ENCODE measurements at regions not wholly inside any gene's neighbourhood (a gene's known extent, or its start where the extent isn't known, plus 50 kb on each side); places are given as distances from the start of the nearest gene placed in this dataset.
"Not testable (repeated sequence)": the region's sequence is repeated elsewhere in the genome, so short reads cannot be mapped to it uniquely, and the experiment has no call there.

- H3K4me1 ChIP-seq (ENCODE audit: control insufficient read depth in 1 of 2, insufficient read depth in 2 of 2, low read length in 2 of 2): no peaks in the 10 kb centered on the region
- H3K36me3 ChIP-seq (ENCODE audit: control insufficient read depth in 1 of 2, insufficient read depth in 2 of 2, low read length in 2 of 2): no peaks in the 10 kb centered on the region
- H3K27me3 ChIP-seq (ENCODE audit: control insufficient read depth in 1 of 2, insufficient read depth in 2 of 2, low read length in 2 of 2): no peaks in the 10 kb centered on the region
- no peak overlapping the region for H3K9ac ChIP-seq (ENCODE audit: low read depth in 1 of 2, low read length in 2 of 2)
- no peak overlapping the region for H3K27ac ChIP-seq (ENCODE audit: low read depth, low read length)
- no peaks in the 10 kb centered on the region for H3K9me3 ChIP-seq (ENCODE audit: control insufficient read depth in 1 of 2, low read length in 2 of 2)
- H3K4me3 ChIP-seq (ENCODE audit: low read depth in 1 of 2, low read length in 2 of 2): no peak overlapping the region
These were observed 120.0 kb upstream of the GOT2 start for GRCh38 chr16:58853854-58854791.

GRCh38 chr16:58850678-58851020 is 116.5 kb upstream of the GOT2 start:
- no peaks in the 10 kb centered on the region for H3K36me3 ChIP-seq (ENCODE audit: control insufficient read depth in 1 of 2, insufficient read depth in 2 of 2, low read length in 2 of 2)
- H3K27ac ChIP-seq (ENCODE audit: low read depth, low read length): no peak overlapping the region
- H3K27me3 ChIP-seq (ENCODE audit: control insufficient read depth in 1 of 2, insufficient read depth in 2 of 2, low read length in 2 of 2): no peaks in the 10 kb centered on the region
- H3K4me1 ChIP-seq (ENCODE audit: control insufficient read depth in 1 of 2, insufficient read depth in 2 of 2, low read length in 2 of 2): no peaks in the 10 kb centered on the region
- H3K9me3 ChIP-seq (ENCODE audit: control insufficient read depth in 1 of 2, low read length in 2 of 2): no peaks in the 10 kb centered on the region
- no peak overlapping the region for H3K9ac ChIP-seq (ENCODE audit: low read depth in 1 of 2, low read length in 2 of 2)
- no peak overlapping the region for H3K4me3 ChIP-seq (ENCODE audit: low read depth in 1 of 2, low read length in 2 of 2)

GRCh38 chr16:58850019-58850677 is 116.0 kb upstream of the GOT2 start:
- Histone ChIP-seq H3K9ac (ENCODE audit: low read depth in 1 of 2, low read length in 2 of 2) (no peak overlapping the region), H3K4me3 (ENCODE audit: low read depth in 1 of 2, low read length in 2 of 2) (no peak overlapping the region), H3K27ac (ENCODE audit: low read depth, low read length) (no peak overlapping the region), H3K27me3 (ENCODE audit: control insufficient read depth in 1 of 2, insufficient read depth in 2 of 2, low read length in 2 of 2) (no peaks in the 10 kb centered on the region), H3K36me3 (ENCODE audit: control insufficient read depth in 1 of 2, insufficient read depth in 2 of 2, low read length in 2 of 2) (no peaks in the 10 kb centered on the region), H3K9me3 (ENCODE audit: control insufficient read depth in 1 of 2, low read length in 2 of 2) (no peaks in the 10 kb centered on the region), H3K4me1 (ENCODE audit: control insufficient read depth in 1 of 2, insufficient read depth in 2 of 2, low read length in 2 of 2) (no peaks in the 10 kb centered on the region)

GRCh38 chr16:58848662-58849002 is 114.5 kb upstream of the GOT2 start:
- Histone ChIP-seq H3K4me1 (ENCODE audit: control insufficient read depth in 1 of 2, insufficient read depth in 2 of 2, low read length in 2 of 2) (no peaks in the 10 kb centered on the region), H3K4me3 (ENCODE audit: low read depth in 1 of 2, low read length in 2 of 2) (no peak overlapping the region), H3K9ac (ENCODE audit: low read depth in 1 of 2, low read length in 2 of 2) (no peak overlapping the region), H3K27ac (ENCODE audit: low read depth, low read length) (no peak overlapping the region), H3K27me3 (ENCODE audit: control insufficient read depth in 1 of 2, insufficient read depth in 2 of 2, low read length in 2 of 2) (no peaks in the 10 kb centered on the region), H3K36me3 (ENCODE audit: control insufficient read depth in 1 of 2, insufficient read depth in 2 of 2, low read length in 2 of 2) (no peaks in the 10 kb centered on the region), H3K9me3 (ENCODE audit: control insufficient read depth in 1 of 2, low read length in 2 of 2) (no peaks in the 10 kb centered on the region)

- Histone ChIP-seq H3K27me3 (ENCODE audit: control insufficient read depth in 1 of 2, insufficient read depth in 2 of 2, low read length in 2 of 2) (no peaks in the 10 kb centered on the region), H3K27ac (ENCODE audit: low read depth, low read length) (no peak overlapping the region), H3K4me1 (ENCODE audit: control insufficient read depth in 1 of 2, insufficient read depth in 2 of 2, low read length in 2 of 2) (no peaks in the 10 kb centered on the region), H3K4me3 (ENCODE audit: low read depth in 1 of 2, low read length in 2 of 2) (no peak overlapping the region), H3K9me3 (ENCODE audit: control insufficient read depth in 1 of 2, low read length in 2 of 2) (no peaks in the 10 kb centered on the region), H3K36me3 (ENCODE audit: control insufficient read depth in 1 of 2, insufficient read depth in 2 of 2, low read length in 2 of 2) (no peaks in the 10 kb centered on the region), H3K9ac (ENCODE audit: low read depth in 1 of 2, low read length in 2 of 2) (no peak overlapping the region)
These were observed 114.0 kb upstream of the GOT2 start for GRCh38 chr16:58847902-58848661.

GRCh38 chr16:58846226-58846625 is 112.1 kb upstream of the GOT2 start:
- not testable (repeated sequence) for H3K9ac ChIP-seq (ENCODE audit: low read depth in 1 of 2, low read length in 2 of 2); H3K27ac ChIP-seq (ENCODE audit: low read depth, low read length); H3K27me3 ChIP-seq (ENCODE audit: control insufficient read depth in 1 of 2, insufficient read depth in 2 of 2, low read length in 2 of 2); H3K9me3 ChIP-seq (ENCODE audit: control insufficient read depth in 1 of 2, low read length in 2 of 2); H3K4me3 ChIP-seq (ENCODE audit: low read depth in 1 of 2, low read length in 2 of 2); H3K4me1 ChIP-seq (ENCODE audit: control insufficient read depth in 1 of 2, insufficient read depth in 2 of 2, low read length in 2 of 2); H3K36me3 ChIP-seq (ENCODE audit: control insufficient read depth in 1 of 2, insufficient read depth in 2 of 2, low read length in 2 of 2)

- H3K36me3 ChIP-seq (ENCODE audit: control insufficient read depth in 1 of 2, insufficient read depth in 2 of 2, low read length in 2 of 2): no peaks in the 10 kb centered on the region
- H3K27me3 ChIP-seq (ENCODE audit: control insufficient read depth in 1 of 2, insufficient read depth in 2 of 2, low read length in 2 of 2): no peaks in the 10 kb centered on the region
- no peak overlapping the region for H3K4me3 ChIP-seq (ENCODE audit: low read depth in 1 of 2, low read length in 2 of 2)
- no peak overlapping the region for H3K9ac ChIP-seq (ENCODE audit: low read depth in 1 of 2, low read length in 2 of 2)
- no peak overlapping the region for H3K27ac ChIP-seq (ENCODE audit: low read depth, low read length)
- H3K4me1 ChIP-seq (ENCODE audit: control insufficient read depth in 1 of 2, insufficient read depth in 2 of 2, low read length in 2 of 2): no peaks in the 10 kb centered on the region
- no peaks in the 10 kb centered on the region for H3K9me3 ChIP-seq (ENCODE audit: control insufficient read depth in 1 of 2, low read length in 2 of 2)
These were observed 109.6 kb upstream of the GOT2 start for GRCh38 chr16:58843675-58844074.

- Histone ChIP-seq H3K4me1 (ENCODE audit: control insufficient read depth in 1 of 2, insufficient read depth in 2 of 2, low read length in 2 of 2) (no peaks in the 10 kb centered on the region), H3K27ac (ENCODE audit: low read depth, low read length) (no peak overlapping the region), H3K27me3 (ENCODE audit: control insufficient read depth in 1 of 2, insufficient read depth in 2 of 2, low read length in 2 of 2) (no peaks in the 10 kb centered on the region), H3K36me3 (ENCODE audit: control insufficient read depth in 1 of 2, insufficient read depth in 2 of 2, low read length in 2 of 2) (no peaks in the 10 kb centered on the region), H3K9ac (ENCODE audit: low read depth in 1 of 2, low read length in 2 of 2) (no peak overlapping the region), H3K4me3 (ENCODE audit: low read depth in 1 of 2, low read length in 2 of 2) (no peak overlapping the region), H3K9me3 (ENCODE audit: control insufficient read depth in 1 of 2, low read length in 2 of 2) (peaks cover 0 to 2% of the 10 kb centered on the region in 2 donors)
These were observed 108.6 kb upstream of the GOT2 start for GRCh38 chr16:58842746-58843145.

- H3K4me1 ChIP-seq (ENCODE audit: control insufficient read depth in 1 of 2, insufficient read depth in 2 of 2, low read length in 2 of 2): no peaks in the 10 kb centered on the region
- no peak overlapping the region for H3K27ac ChIP-seq (ENCODE audit: low read depth, low read length)
- no peak overlapping the region for H3K9ac ChIP-seq (ENCODE audit: low read depth in 1 of 2, low read length in 2 of 2)
These were observed 108.0 kb upstream of the GOT2 start for GRCh38 chr16:58842156-58842555.

GRCh38 chr16:58837950-58838349 is 103.8 kb upstream of the GOT2 start:
- no peak overlapping the region for H3K4me3 ChIP-seq (ENCODE audit: low read depth in 1 of 2, low read length in 2 of 2)
- H3K9me3 ChIP-seq (ENCODE audit: control insufficient read depth in 1 of 2, low read length in 2 of 2): peaks cover 0 to 2% of the 10 kb centered on the region in 2 donors
- H3K9ac ChIP-seq (ENCODE audit: low read depth in 1 of 2, low read length in 2 of 2): no peak overlapping the region
- no peaks in the 10 kb centered on the region for H3K36me3 ChIP-seq (ENCODE audit: control insufficient read depth in 1 of 2, insufficient read depth in 2 of 2, low read length in 2 of 2)
- H3K27me3 ChIP-seq (ENCODE audit: control insufficient read depth in 1 of 2, insufficient read depth in 2 of 2, low read length in 2 of 2): no peaks in the 10 kb centered on the region
- no peak overlapping the region for H3K27ac ChIP-seq (ENCODE audit: low read depth, low read length)
- no peaks in the 10 kb centered on the region for H3K4me1 ChIP-seq (ENCODE audit: control insufficient read depth in 1 of 2, insufficient read depth in 2 of 2, low read length in 2 of 2)

More at GRCh38 chr16:58842156-58842555, 108.0 kb upstream of the GOT2 start:
- no peak overlapping the region for H3K4me3 ChIP-seq (ENCODE audit: low read depth in 1 of 2, low read length in 2 of 2)
- peaks cover 0 to 2% of the 10 kb centered on the region in 2 donors for H3K9me3 ChIP-seq (ENCODE audit: control insufficient read depth in 1 of 2, low read length in 2 of 2)
- no peaks in the 10 kb centered on the region for H3K27me3 ChIP-seq (ENCODE audit: control insufficient read depth in 1 of 2, insufficient read depth in 2 of 2, low read length in 2 of 2)
- no peaks in the 10 kb centered on the region for H3K36me3 ChIP-seq (ENCODE audit: control insufficient read depth in 1 of 2, insufficient read depth in 2 of 2, low read length in 2 of 2)

Measured in duodenal mucosa (tissue), 2 donors.